IMR-90 (cell line): ENCODE measurements at regions not wholly inside any gene's neighbourhood (a gene's known extent, or its start where the extent isn't known, plus 50 kb on each side); places are given as distances from the start of the nearest gene placed in this dataset.
A peak's percentile ranks its signal among the peaks of the same experiment; 100 is the strongest.

Experiments used
- ATAC-seq: fragments of 200-7000 bp; cut with Tn5 transposase; 2 replicates; pipeline ENCODE4 v1.9.1; 2020; ENCODE audit warnings: low read depth, mild to moderate bottlenecking, moderate library complexity
- BruUV-seq: library from RNA; stranded (reverse); fragments of 400-500 nt; replicated peaks from 2 replicates; lab custom pipeline; 2021; lab: Mats Ljungman, UMichigan
- CTCF ChIA-PET: fragments of 300-600 bp; formaldehyde crosslinking; extraction: SDS; loops from one replicate; lab custom pipeline; 2021; ENCODE audit warnings: antibody characterized with exemption; lab: Yijun Ruan, JAX
- POLR2A ChIA-PET: fragments of 300-600 bp; sonication (Branson Sonifier 250); formaldehyde crosslinking; loops from one replicate; lab custom pipeline; 2022; ENCODE audit warnings: antibody characterized with exemption; ENCODE audit not compliant: unreplicated experiment; lab: Charles Lee
- DNase-seq: peaks from one replicate; pipeline ENCODE4 v3.0.0; 2013
- H2AFZ ChIP-seq: replicated peaks from 2 replicates; pipeline ENCODE3; 2013; ENCODE audit warnings: low read length, mild to moderate bottlenecking; ENCODE audit not compliant: poor library complexity
- H2AK5ac ChIP-seq: 2 replicates; pipeline ENCODE4 v1.6.1; 2013; ENCODE audit warnings: low read depth, low read length, inconsistent platforms
- H2AK9ac ChIP-seq: replicated peaks from 2 replicates; pipeline ENCODE3; 2013; ENCODE audit warnings: mild to moderate bottlenecking, low read depth, low read length, moderate library complexity; ENCODE audit not compliant: poor library complexity
- H2BK120ac ChIP-seq: 2 replicates; pipeline ENCODE4 v1.6.1; 2013; ENCODE audit warnings: low read depth, low read length, inconsistent platforms
- H2BK15ac ChIP-seq: 3 replicates; pipeline ENCODE4 v1.6.1; 2013; ENCODE audit warnings: low read depth, low read length, inconsistent platforms
- H2BK20ac ChIP-seq: 2 replicates; pipeline ENCODE4 v1.6.1; 2013; ENCODE audit warnings: low read depth, mild to moderate bottlenecking, inconsistent platforms, low read length, moderate library complexity
- H2BK5ac ChIP-seq: 2 replicates; pipeline ENCODE4 v1.6.1; 2013; ENCODE audit warnings: mild to moderate bottlenecking, low read depth, low read length, inconsistent platforms; ENCODE audit not compliant: poor library complexity, severe bottlenecking
- H3K14ac ChIP-seq: replicated peaks from 2 replicates; pipeline ENCODE4 v1.6.1; 2013; ENCODE audit warnings: low read depth, low read length, inconsistent platforms
- H3K18ac ChIP-seq: 2 replicates; pipeline ENCODE4 v1.6.1; 2013; ENCODE audit warnings: low read depth, low read length, control low read depth
- H3K23ac ChIP-seq: 2 replicates; pipeline ENCODE4 v1.6.1; 2013; ENCODE audit warnings: low read depth, low read length, inconsistent platforms
- H3K27ac ChIP-seq: 2 replicates; pipeline ENCODE4 v1.5.1; 2013; ENCODE audit warnings: mild to moderate bottlenecking, control low read depth, low read length; ENCODE audit not compliant: insufficient read depth
- H3K27me3 ChIP-seq: 2 replicates; pipeline ENCODE4 v1.6.1; 2013; ENCODE audit warnings: low read length; ENCODE audit not compliant: control insufficient read depth, insufficient read depth
- H3K36me3 ChIP-seq: 2 replicates; pipeline ENCODE4 v1.6.1; 2013; ENCODE audit warnings: low read length, mixed read lengths; ENCODE audit not compliant: control insufficient read depth, insufficient read depth
- H3K4ac ChIP-seq: 2 replicates; pipeline ENCODE4 v1.6.1; 2013; ENCODE audit warnings: low read depth, low read length, inconsistent platforms
- H3K4me1 ChIP-seq: 2 replicates; pipeline ENCODE4 v1.6.1; 2013; ENCODE audit warnings: low read length, mixed read lengths; ENCODE audit not compliant: control insufficient read depth, insufficient read depth
- H3K4me2 ChIP-seq: 2 replicates; pipeline ENCODE4 v1.6.1; 2013; ENCODE audit warnings: low read depth, mild to moderate bottlenecking, control low read depth, low read length, moderate library complexity
- H3K4me3 ChIP-seq: 2 replicates; pipeline ENCODE4 v1.5.1; 2013; ENCODE audit warnings: low read depth, mild to moderate bottlenecking, control low read depth, low read length, moderate library complexity; ENCODE audit not compliant: insufficient read depth
- H3K56ac ChIP-seq: 2 replicates; pipeline ENCODE4 v1.6.1; 2013; ENCODE audit warnings: low read length, inconsistent platforms; ENCODE audit not compliant: insufficient read depth; ENCODE audit errors: extremely low read depth
- H3K79me1 ChIP-seq, 2 experiments: 2 replicates each; pipeline ENCODE4 v1.6.1; 2013; ENCODE audit warnings: low read length in 2 of 2, inconsistent platforms in 1 of 2, low read depth in 1 of 2
- H3K9ac ChIP-seq: 2 replicates; pipeline ENCODE4 v1.6.1; 2013; ENCODE audit warnings: low read depth, low read length, control low read depth
- H3K9me1 ChIP-seq: 2 replicates; pipeline ENCODE4 v1.6.1; 2013; ENCODE audit warnings: low read length, inconsistent platforms; ENCODE audit not compliant: insufficient read depth
- H3K9me3 ChIP-seq: 2 replicates; pipeline ENCODE4 v1.6.1; 2013; ENCODE audit warnings: low read length; ENCODE audit not compliant: control insufficient read depth, insufficient read depth
- H4K20me1 ChIP-seq: 2 replicates; pipeline ENCODE4 v1.6.1; 2013; ENCODE audit warnings: low read length, inconsistent platforms; ENCODE audit not compliant: insufficient read depth
- H4K5ac ChIP-seq: 2 replicates; pipeline ENCODE4 v1.6.1; 2013; ENCODE audit warnings: mild to moderate bottlenecking, low read depth, low read length, control low read depth
- H4K8ac ChIP-seq, 2 experiments: 2 replicates each; pipeline ENCODE4 v1.6.1; 2013; ENCODE audit warnings: low read depth in 2 of 2, low read length in 2 of 2, control low read depth in 1 of 2, inconsistent platforms in 1 of 2
- H4K91ac ChIP-seq: 2 replicates; pipeline ENCODE4 v1.6.1; 2013; ENCODE audit warnings: low read depth, low read length, inconsistent platforms; ENCODE audit not compliant: insufficient read depth
- MAFK ChIP-seq: IDR thresholded peaks from 2 replicates; pipeline ENCODE4 v1.6.1; 2012; ENCODE audit warnings: low read depth, low read length, improper control_type of control experiment
- POLR2A ChIP-seq: IDR thresholded peaks from 2 replicates; pipeline ENCODE4 v1.6.1; 2012; ENCODE audit warnings: mild to moderate bottlenecking, low read depth, low read length
- WGBS, 2 experiments: methylation state at CpG; one replicate each; pipeline versions ENCODE4 v1.1.5 to v1.1.7; 2013; ENCODE audit warnings: missing lambda C conversion rate in 2 of 2; ENCODE audit not compliant: insufficient read length in 1 of 2; ENCODE audit errors: extremely low coverage in 2 of 2; 5-methylcytosine and 5-hydroxymethylcytosine counted together
- dilution Hi-C: fragments of 300-500 bp; cut with HindIII; formaldehyde crosslinking; loops from one replicate; pipeline ENCODE4 v1.14.3; 2018; ENCODE audit warnings: low sequenced_read_pairs; ENCODE audit not compliant: unreplicated experiment
- in situ Hi-C: fragments of 300-500 bp; cut with MboI; formaldehyde crosslinking; loops from 3 replicates; pipeline ENCODE4 v1.14.3; 2019; ENCODE audit warnings: low sequenced_read_pairs, inconsistent platforms, mixed read lengths
- intact Hi-C: fragments of 100-400 bp; cut with micrococcal nuclease; formaldehyde crosslinking; loops from 2 replicates; pipeline ENCODE4 v1.10.0; 2022

DNA sequence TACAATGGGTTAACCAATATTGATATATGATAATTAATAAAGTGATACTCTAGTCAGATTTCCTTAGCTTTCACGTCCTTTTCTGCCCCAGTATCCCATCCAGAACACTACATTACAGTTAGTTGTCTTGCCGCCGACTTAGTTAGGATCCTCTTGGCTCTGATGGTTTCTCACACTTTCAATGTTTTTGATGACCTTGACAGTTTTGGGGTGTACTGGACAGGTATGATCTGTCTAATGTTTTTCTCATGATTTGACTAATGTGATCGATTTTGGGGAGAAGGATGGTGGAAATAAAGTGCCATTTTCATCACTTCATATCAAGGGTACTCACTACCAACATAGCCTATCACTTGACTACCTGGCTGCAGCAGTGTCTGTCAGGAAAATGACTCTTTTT lies 245.0 kb upstream of the TMC3 start:
- H3K9me3 ChIP-seq: no peaks in the 10 kb centered on the region
- H4K91ac ChIP-seq: no peak overlapping the region
- no peak overlapping the region for H2BK5ac ChIP-seq
- no TSS peak for BruUV-seq
- intact Hi-C loops: no loop called here
- H3K4me3 ChIP-seq: no peak overlapping the region
- H2AK9ac ChIP-seq: no peak overlapping the region
- no peak overlapping the region for H3K4me2 ChIP-seq
- TF ChIP-seq POLR2A: no peak
- peak; percentile 67 for TF ChIP-seq MAFK
- no peak overlapping the region for H2AK5ac ChIP-seq
- dilution Hi-C loops: no loop called here
- H3K4ac ChIP-seq: no peak overlapping the region
- ChIA-PET POLR2A (no interaction called here), CTCF (interaction anchor here (0.6 kb wide), 1 partner anchor 1236 kb away, joined by 3 read pairs; no protein-coding TSS in a partner anchor)
- ATAC-seq: no peak
- H4K8ac ChIP-seq: no peak overlapping the region
- no peaks in the 10 kb centered on the region for H3K36me3 ChIP-seq
- no peaks in the 10 kb centered on the region; the same call in 1 of the 2 replicates for H3K27me3 ChIP-seq
- no peak overlapping the region for H2AFZ ChIP-seq
- no peak for DNase-seq
- in situ Hi-C loops: no loop called here
- no peaks in the 10 kb centered on the region for H4K20me1 ChIP-seq
- H3K18ac ChIP-seq: no peak overlapping the region
- no peak overlapping the region for H2BK20ac ChIP-seq
- no peak overlapping the region for H3K9ac ChIP-seq
- no peak overlapping the region for H3K27ac ChIP-seq
- H3K56ac ChIP-seq: no peak overlapping the region
- no peak overlapping the region for H2BK120ac ChIP-seq
- no peak overlapping the region for H4K5ac ChIP-seq
- H3K23ac ChIP-seq: no peak overlapping the region
- H3K14ac ChIP-seq: no peak overlapping the region
- no peak overlapping the region for H2BK15ac ChIP-seq
- WGBS, 2 experiments: no CpG with 5 or more reads among the region's 4 CpGs
- H3K9me1 ChIP-seq: no peaks in the 10 kb centered on the region
- no peaks in the 10 kb centered on the region for H3K4me1 ChIP-seq
- H3K79me1 ChIP-seq: no peaks in the 10 kb centered on the region
